Naive thymus-derived CD8-positive, alpha-beta T cell (primary cell): ENCODE measurements at regions not wholly inside any gene's neighbourhood (a gene's known extent, or its start where the extent isn't known, plus 50 kb on each side); places are given as distances from the start of the nearest gene placed in this dataset.
"Not testable (repeated sequence)": the region's sequence is repeated elsewhere in the genome, so short reads cannot be mapped to it uniquely, and the experiment has no call there.

Experiments used
- ATAC-seq, 2 donors: fragments of 150-1000 bp; cut with Tn5 transposase in 1 of 2; sonication (Bioruptor Pico), chemical (Tn5 transposase) in 1 of 2; 1 replicate in 1 of 2; 2 replicates in 1 of 2; pipeline ENCODE4 v1.10.0; 2021; ENCODE audit warnings: mild to moderate bottlenecking in 2 of 2, moderate library complexity in 2 of 2
- POLR2A ChIA-PET: fragments of 350-600 bp; sonication (Branson Sonifier 250); formaldehyde crosslinking; loops from one replicate; lab custom pipeline; 2021; ENCODE audit warnings: antibody characterized with exemption; lab: Charles Lee
- DNase-seq, 10 donors: peaks; one replicate each; pipeline versions ENCODE4 v3.0.0 to v3.0.0-alpha.2; 2020 to 2022
- H3K27ac Mint-ChIP-seq, 10 donors: one replicate each; pipeline ENCODE4 v1.8.0; 2020 to 2022; ENCODE audit warnings: mild to moderate bottlenecking in 10 of 10, mixed read lengths in 10 of 10, moderate library complexity in 4 of 10, inconsistent platforms in 1 of 10
- H3K27me3 Mint-ChIP-seq, 5 donors: one replicate each; pipeline ENCODE4 v1.8.0; 2021 to 2022; ENCODE audit warnings: mixed read lengths in 5 of 5
- H3K36me3 Mint-ChIP-seq, 3 donors: one replicate each; pipeline ENCODE4 v1.8.0; 2020 to 2022; ENCODE audit warnings: mixed read lengths in 3 of 3, mild to moderate bottlenecking in 2 of 3, inconsistent platforms in 1 of 3
- H3K4me1 Mint-ChIP-seq, 4 donors: one replicate each; pipeline ENCODE4 v1.8.0; 2021 to 2022; ENCODE audit warnings: mixed read lengths in 4 of 4
- H3K4me3 Mint-ChIP-seq, 10 donors: one replicate each; pipeline ENCODE4 v1.8.0; 2020 to 2022; ENCODE audit warnings: mild to moderate bottlenecking in 10 of 10, mixed read lengths in 10 of 10, moderate library complexity in 6 of 10, inconsistent platforms in 1 of 10
- H3K9me3 Mint-ChIP-seq, 9 donors: one replicate each; pipeline ENCODE4 v1.8.0; 2020 to 2022; ENCODE audit warnings: mixed read lengths in 9 of 9, mild to moderate bottlenecking in 3 of 9, inconsistent platforms in 1 of 9, moderate library complexity in 1 of 9

DNA sequence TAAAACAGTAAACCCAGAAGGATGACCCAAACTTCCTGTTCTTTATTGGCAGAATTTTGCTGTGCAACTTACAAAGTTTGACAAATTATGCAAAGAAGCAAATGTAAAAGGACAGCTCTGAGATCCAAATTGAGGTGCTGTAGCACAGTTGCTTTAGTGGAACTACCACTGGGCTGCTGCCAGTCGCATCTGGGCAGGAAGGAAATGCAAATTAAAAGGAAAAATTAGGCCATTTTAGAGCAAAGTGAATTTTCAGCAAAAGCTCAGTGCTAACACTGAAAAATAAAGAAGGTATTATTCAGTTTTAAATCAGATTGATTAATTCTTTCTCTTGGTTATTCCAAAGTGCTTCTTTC lies 104.5 kb downstream of the ZMAT3 start:
- Mint-ChIP-seq H3K4me3 (no peak overlapping the region), H3K27me3 (peaks cover 0 to 4% (median 0%) of the 10 kb centered on the region in 5 donors), H3K36me3 (peaks cover 0 to 4% (median 2%) of the 10 kb centered on the region in 3 donors), H3K9me3 (no peaks in the 10 kb centered on the region), H3K4me1 (peaks cover 4 to 38% (median 16%) of the 10 kb centered on the region in 4 donors), H3K27ac (peak overlapping the region in 3 of 10 donors; percentile 48 to 81 (median 57))
- POLR2A ChIA-PET: no interaction called here
- DNase-seq: no peak
- no peak for ATAC-seq

DNA sequence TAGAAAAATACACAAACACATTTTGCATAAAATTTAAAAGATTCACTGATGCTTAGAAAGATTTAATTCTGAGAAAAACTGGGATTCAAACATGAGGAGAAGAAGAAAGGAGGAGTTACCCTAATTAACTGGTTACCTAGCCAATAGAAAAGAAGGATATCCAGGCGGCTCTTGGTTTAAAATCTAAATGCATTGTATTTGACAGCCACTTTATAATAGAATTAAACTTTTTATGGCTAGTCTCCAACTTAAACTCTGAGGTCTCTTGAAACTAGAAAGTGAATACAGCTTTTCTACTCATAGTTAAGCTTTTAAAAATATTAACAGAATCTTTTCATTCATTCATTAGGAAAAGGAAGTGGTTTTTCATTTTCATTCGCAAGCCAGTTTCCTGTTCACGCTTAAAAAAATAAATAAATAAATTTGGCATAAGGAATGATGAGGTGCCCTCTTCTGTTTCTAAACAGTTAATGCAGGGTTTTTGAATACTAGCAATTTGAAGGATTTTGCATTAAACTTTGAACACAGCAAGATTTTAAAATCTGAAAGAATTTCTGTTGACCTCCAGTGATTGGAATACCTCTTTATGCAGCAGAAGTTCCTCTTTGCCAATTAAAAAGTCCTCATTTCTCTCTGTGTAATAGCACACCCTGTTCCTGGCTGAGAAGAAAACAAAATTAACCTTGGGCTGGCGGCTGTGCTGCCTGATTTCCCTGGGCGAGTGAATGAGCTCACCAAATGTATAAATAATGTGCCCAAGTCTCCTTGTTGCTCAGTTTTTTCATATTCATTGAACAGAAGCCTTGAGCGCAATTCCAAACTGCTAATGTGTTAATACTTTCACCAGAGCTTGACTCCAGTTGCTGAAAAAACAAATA lies 105.1 kb downstream of the ZMAT3 start:
- peak overlapping the region in 2 of 10 donors; percentile 48 to 63 for H3K27ac Mint-ChIP-seq
- ATAC-seq (no peak), DNase-seq (peak in 1 of 10 donors; percentile 4)
- H3K4me3 Mint-ChIP-seq: no peak overlapping the region
- peaks cover 4 to 38% (median 16%) of the 10 kb centered on the region in 4 donors for H3K4me1 Mint-ChIP-seq
- peaks cover 0 to 5% (median 2%) of the 10 kb centered on the region in 3 donors for H3K36me3 Mint-ChIP-seq
- peaks cover 0 to 4% (median 0%) of the 10 kb centered on the region in 5 donors for H3K27me3 Mint-ChIP-seq
- POLR2A ChIA-PET: no interaction called here
- H3K9me3 Mint-ChIP-seq: no peaks in the 10 kb centered on the region

DNA sequence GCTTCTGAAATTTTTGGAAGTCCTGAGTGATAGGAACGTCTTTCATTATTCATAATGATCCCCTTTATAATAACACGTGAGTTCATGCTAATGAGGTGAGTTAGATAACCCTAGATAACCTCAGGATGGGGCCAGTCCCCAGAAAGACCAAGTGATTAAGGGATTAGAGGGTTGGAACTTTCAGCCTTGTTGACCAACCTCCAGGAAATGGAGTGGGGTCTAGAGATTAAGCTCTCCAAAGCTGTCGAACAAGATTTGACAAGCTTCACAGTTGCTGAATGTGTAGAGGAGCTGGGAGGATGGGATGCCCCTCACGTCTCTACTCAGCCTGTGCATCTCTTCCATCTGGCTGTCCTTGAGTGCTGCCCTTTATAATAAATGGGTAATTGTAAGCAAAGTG lies 107.1 kb downstream of the ZMAT3 start:
- Mint-ChIP-seq H3K36me3 (peaks cover 7 to 17% (median 11%) of the 10 kb centered on the region in 3 donors), H3K4me3 (no peak overlapping the region), H3K9me3 (peaks cover 0 to under 1% (median 0%) of the 10 kb centered on the region in 9 donors), H3K27me3 (peaks cover 0 to 2% (median 0%) of the 10 kb centered on the region in 5 donors), H3K4me1 (peaks cover 4 to 37% (median 16%) of the 10 kb centered on the region in 4 donors), H3K27ac (no peak overlapping the region)
- no peak for DNase-seq
- POLR2A ChIA-PET: no interaction called here
- ATAC-seq: no peak

DNA sequence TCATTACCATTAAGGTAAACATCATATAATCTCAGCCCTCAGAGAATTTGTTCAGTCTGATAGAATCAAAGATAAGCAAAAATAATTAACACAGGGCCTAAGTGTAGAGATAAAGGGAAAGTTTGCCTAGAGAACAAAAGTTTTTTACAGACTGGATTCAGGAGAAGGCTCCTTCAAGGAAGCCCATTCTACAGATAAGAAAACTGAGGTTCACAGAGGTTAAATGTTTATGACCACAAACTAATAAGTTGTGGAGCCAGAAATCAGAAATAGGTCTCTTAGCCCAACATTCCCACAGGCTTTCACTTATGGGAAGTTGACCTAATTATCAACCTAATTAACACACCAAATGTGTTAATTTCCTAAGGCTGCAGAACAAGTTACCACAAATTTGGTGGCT lies 110.7 kb downstream of the ZMAT3 start:
- H3K27ac Mint-ChIP-seq: no peak overlapping the region
- H3K4me3 Mint-ChIP-seq: no peak overlapping the region
- H3K36me3 Mint-ChIP-seq: peaks cover 14 to 24% (median 18%) of the 10 kb centered on the region in 3 donors
- ATAC-seq: no peak
- POLR2A ChIA-PET: no interaction called here
- H3K27me3 Mint-ChIP-seq: peaks cover 0 to 2% (median 0%) of the 10 kb centered on the region in 5 donors
- H3K4me1 Mint-ChIP-seq: peaks cover 0 to 4% (median under 1%) of the 10 kb centered on the region in 4 donors
- H3K9me3 Mint-ChIP-seq: peaks cover 0 to 6% (median 0%) of the 10 kb centered on the region in 9 donors
- DNase-seq: no peak

DNA sequence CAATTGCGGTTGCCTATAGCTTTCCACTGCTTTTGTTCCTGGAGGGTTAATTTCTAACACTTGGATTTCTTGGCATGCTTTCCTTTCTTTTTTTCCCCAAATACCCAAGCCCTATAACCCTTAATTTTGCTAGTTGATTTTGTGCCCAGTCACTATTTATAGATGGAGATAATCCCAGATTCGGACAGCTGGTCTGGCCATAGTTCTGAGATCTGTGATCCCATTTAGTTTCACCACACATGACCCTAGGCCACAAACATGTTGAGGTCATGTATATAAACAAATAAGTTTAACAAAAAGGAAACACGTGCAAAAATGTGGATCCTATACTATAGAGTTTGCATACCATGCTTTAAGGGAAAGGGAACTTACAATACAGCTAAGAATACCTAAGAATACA lies 111.4 kb downstream of the ZMAT3 start:
- DNase-seq (no peak), ATAC-seq (no peak)
- H3K36me3 Mint-ChIP-seq: peaks cover 14 to 22% (median 18%) of the 10 kb centered on the region in 3 donors
- peaks cover 0 to 2% (median 0%) of the 10 kb centered on the region in 5 donors for H3K27me3 Mint-ChIP-seq
- H3K9me3 Mint-ChIP-seq: peaks cover 0 to 6% (median 0%) of the 10 kb centered on the region in 9 donors
- H3K4me1 Mint-ChIP-seq: no peaks in the 10 kb centered on the region
- H3K4me3 Mint-ChIP-seq: no peak overlapping the region
- POLR2A ChIA-PET: no interaction called here
- H3K27ac Mint-ChIP-seq: no peak overlapping the region

DNA sequence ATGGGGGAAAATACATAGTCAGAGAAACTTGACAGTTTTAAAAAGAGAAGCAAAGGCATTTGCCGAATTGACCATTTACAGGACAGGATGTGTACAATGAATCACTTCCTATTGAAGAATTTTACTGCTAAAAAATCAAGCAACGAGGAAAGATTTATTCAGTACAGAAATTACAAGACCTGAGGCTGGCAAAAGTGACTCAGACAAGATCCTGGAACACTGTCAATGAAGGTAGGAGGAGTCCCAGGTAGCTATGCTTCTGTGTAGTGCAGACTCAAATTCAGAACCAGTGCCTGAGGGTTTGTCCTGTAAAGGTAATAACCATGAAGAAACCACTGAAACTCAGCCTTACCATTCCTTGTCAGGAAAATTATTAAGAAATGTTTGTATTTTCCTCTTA lies 120.9 kb downstream of the ZMAT3 start:
- Mint-ChIP-seq H3K27me3 (peaks cover 0 to 2% (median 0%) of the 10 kb centered on the region in 5 donors), H3K36me3 (peaks cover 0 to 21% (median 20%) of the 10 kb centered on the region in 3 donors), H3K9me3 (peaks cover 0 to 33% (median 9%) of the 10 kb centered on the region in 9 donors), H3K4me1 (no peaks in the 10 kb centered on the region), H3K27ac (no peak overlapping the region), H3K4me3 (no peak overlapping the region)
- POLR2A ChIA-PET: no interaction called here
- DNase-seq: no peak
- no peak for ATAC-seq

DNA sequence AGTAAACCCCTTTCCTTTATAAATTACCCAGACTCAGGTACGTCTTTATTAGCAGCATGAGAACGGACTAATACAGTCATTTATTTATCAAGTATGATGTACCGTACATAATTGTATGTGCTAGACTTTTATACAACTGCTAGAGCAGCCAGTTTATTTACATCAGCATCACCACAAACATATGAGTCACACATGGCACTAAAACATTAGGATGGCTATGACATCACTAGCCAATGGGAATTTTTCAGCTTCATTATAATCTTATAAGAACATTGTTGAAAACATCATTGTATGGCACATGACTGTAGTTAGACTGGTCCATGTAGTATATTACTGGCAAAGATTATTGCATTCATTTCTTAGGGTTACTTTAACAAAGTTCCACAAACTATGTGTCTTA lies 121.7 kb downstream of the ZMAT3 start:
- no peak for DNase-seq
- no peak for ATAC-seq
- Mint-ChIP-seq H3K4me3 (no peak overlapping the region), H3K27me3 (peaks cover 0 to 2% (median 0%) of the 10 kb centered on the region in 5 donors), H3K9me3 (peaks cover 2 to 40% (median 13%) of the 10 kb centered on the region in 9 donors), H3K4me1 (no peaks in the 10 kb centered on the region), H3K36me3 (peaks cover 0 to 28% (median 21%) of the 10 kb centered on the region in 3 donors), H3K27ac (no peak overlapping the region)
- POLR2A ChIA-PET: no interaction called here

DNA sequence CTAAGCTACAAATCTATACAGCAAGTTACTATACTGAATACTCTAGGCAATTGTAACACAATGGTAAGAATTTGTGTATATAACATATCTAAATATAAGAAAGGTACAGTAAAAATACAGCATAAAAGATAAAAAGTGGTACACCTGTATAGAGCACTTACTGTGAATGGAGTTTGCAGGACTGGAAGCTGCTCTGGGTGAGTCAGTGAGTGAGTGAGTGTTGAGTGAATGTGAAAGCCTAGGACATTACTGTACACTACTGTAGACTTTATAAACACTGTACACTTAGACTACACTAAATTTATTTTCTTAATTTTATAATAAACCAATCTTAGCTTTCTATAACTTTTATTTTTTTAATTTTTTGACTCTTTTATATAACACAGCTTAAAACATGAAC lies 123.1 kb downstream of the ZMAT3 start:
- no peak overlapping the region for H3K4me3 Mint-ChIP-seq
- H3K4me1 Mint-ChIP-seq: no peaks in the 10 kb centered on the region
- peaks cover 0 to 38% (median 25%) of the 10 kb centered on the region in 3 donors for H3K36me3 Mint-ChIP-seq
- no peak for DNase-seq
- POLR2A ChIA-PET: no interaction called here
- H3K9me3 Mint-ChIP-seq: peaks cover 9 to 53% (median 25%) of the 10 kb centered on the region in 9 donors
- peaks cover 0 to 4% (median 0%) of the 10 kb centered on the region in 5 donors for H3K27me3 Mint-ChIP-seq
- ATAC-seq: no peak
- H3K27ac Mint-ChIP-seq: no peak overlapping the region

DNA sequence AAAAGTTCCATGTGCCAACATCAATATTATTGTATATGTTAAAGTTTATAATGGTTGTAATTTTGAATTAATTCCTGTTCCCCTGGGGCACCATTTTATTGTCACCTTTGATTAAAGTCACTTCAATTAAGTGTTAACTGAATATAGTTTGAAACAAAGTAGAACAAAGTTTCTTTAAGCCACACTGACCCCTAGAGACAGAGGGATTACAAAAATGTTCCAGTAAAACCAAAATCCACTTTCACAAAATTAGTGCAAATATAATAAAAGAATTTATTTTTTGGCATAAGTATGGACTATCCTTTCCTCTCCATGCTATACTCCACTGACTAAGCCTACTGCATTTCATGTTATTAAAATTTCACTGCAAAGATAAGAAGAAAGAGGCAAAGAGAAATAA lies 123.9 kb downstream of the ZMAT3 start:
- POLR2A ChIA-PET: no interaction called here
- peaks cover 1 to 43% (median 27%) of the 10 kb centered on the region in 3 donors for H3K36me3 Mint-ChIP-seq
- H3K27ac Mint-ChIP-seq: no peak overlapping the region
- no peak for DNase-seq
- peaks cover 11 to 61% (median 31%) of the 10 kb centered on the region in 9 donors for H3K9me3 Mint-ChIP-seq
- no peaks in the 10 kb centered on the region for H3K4me1 Mint-ChIP-seq
- ATAC-seq: no peak
- no peak overlapping the region for H3K4me3 Mint-ChIP-seq
- peaks cover 0 to 4% (median 0%) of the 10 kb centered on the region in 5 donors for H3K27me3 Mint-ChIP-seq

DNA sequence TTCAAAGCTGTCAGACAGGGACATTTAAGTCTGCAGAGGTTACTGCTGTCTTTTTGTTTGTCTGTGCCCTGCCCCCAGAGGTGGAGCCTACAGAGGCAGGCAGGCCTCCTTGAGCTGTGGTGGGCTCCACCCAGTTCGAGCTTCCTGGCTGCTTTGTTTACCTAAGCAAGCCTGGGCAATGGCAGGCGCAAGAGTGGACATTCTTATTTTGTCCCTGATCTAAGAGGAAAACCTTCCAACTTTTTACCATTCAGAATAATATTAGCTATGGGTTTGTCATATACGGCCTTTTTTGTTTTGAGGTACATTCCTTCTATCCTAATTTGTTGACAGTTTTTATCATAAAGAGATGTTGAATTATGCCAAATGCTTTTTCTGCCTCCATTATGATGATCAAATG lies 129.3 kb downstream of the ZMAT3 start:
- Mint-ChIP-seq H3K36me3 (peaks cover 4 to 37% (median 12%) of the 10 kb centered on the region in 3 donors), H3K9me3 (peaks cover 14 to 52% (median 35%) of the 10 kb centered on the region in 9 donors)
- H3K27ac Mint-ChIP-seq, H3K4me1 Mint-ChIP-seq, DNase-seq, POLR2A ChIA-PET, ATAC-seq, H3K27me3 Mint-ChIP-seq, H3K4me3 Mint-ChIP-seq: not testable (repeated sequence)

DNA sequence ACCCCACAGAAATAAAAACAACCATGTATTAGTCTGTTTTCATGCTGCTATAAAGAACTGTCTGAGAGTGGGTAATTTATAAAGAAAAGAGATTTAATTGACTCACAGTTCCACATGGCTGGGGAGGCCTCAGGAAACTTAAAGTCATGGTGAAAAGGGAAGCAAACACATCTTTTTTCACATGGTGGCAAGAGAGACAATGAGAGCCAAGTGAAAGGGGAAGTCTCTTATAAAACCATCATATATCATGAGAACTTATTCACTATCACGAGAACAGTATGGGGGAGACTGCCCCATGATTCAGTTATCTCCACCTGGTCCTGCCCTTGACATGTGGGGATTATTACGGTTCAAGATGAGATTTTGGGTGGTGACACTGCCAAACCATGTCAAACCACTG lies 141.5 kb downstream of the ZMAT3 start:
- ATAC-seq (no peak), DNase-seq (no peak)
- Mint-ChIP-seq H3K4me1 (no peaks in the 10 kb centered on the region), H3K27me3 (peaks cover 0 to 1% (median 0%) of the 10 kb centered on the region in 5 donors), H3K4me3 (no peak overlapping the region), H3K36me3 (peaks cover 0 to 62% (median 2%) of the 10 kb centered on the region in 3 donors), H3K9me3 (peaks cover 29 to 91% (median 67%) of the 10 kb centered on the region in 9 donors), H3K27ac (no peak overlapping the region)
- POLR2A ChIA-PET: no interaction called here

DNA sequence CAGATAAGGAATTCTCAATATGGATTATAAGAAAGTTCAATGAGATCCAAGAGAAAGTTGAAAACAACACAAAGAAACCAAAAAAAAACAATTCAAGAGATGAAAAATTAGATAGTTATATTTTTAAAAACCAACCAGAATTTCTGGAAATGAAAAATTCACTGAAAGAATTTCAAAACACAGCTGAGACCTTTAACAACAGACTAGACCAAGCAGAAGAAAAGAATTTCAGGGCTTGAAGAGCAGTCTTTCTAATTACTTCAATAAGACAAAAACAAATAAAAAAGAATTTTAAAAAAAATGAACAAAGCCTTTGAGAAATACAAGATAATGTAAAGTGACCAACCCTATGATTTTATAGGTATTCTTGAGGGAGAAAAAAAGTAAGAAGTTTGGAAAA lies 155.4 kb downstream of the ZMAT3 start:
- no peak for DNase-seq
- Mint-ChIP-seq H3K27ac (no peak overlapping the region), H3K36me3 (peaks cover 2 to 23% (median 13%) of the 10 kb centered on the region in 3 donors), H3K4me1 (no peaks in the 10 kb centered on the region), H3K4me3 (no peak overlapping the region), H3K9me3 (peaks cover 16 to 68% (median 38%) of the 10 kb centered on the region in 9 donors), H3K27me3 (peaks cover 0 to 24% (median 3%) of the 10 kb centered on the region in 5 donors)
- ATAC-seq: no peak
- POLR2A ChIA-PET: no interaction called here

DNA sequence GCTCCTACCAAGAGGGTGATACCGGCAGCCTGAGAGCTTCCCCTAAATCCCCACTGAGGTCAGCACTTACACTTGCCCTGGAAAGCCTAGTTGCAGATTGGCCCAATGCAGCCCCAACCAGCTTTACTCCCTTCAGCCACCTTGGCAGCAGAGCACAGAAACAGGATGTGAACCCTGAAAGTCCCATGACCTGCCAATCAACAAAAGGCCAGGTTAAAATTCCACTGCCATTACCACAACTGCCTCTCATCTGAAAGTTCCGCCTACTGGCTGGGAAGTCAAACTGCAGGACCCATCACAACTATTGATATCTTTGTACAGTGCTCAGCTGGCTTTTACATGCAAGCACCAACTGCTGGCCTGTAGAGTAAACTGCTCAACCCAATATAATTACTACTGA lies 156.2 kb downstream of the ZMAT3 start:
- H3K27me3 Mint-ChIP-seq: peaks cover 0 to 24% (median 3%) of the 10 kb centered on the region in 5 donors
- no peak overlapping the region for H3K4me3 Mint-ChIP-seq
- H3K36me3 Mint-ChIP-seq: peaks cover 2 to 23% (median 13%) of the 10 kb centered on the region in 3 donors
- ATAC-seq: no peak
- POLR2A ChIA-PET: no interaction called here
- H3K27ac Mint-ChIP-seq: no peak overlapping the region
- no peak for DNase-seq
- H3K9me3 Mint-ChIP-seq: peaks cover 16 to 69% (median 38%) of the 10 kb centered on the region in 9 donors
- H3K4me1 Mint-ChIP-seq: no peaks in the 10 kb centered on the region
